HEK293T (cell line): ENCODE measurements at regions not wholly inside any gene's neighbourhood (a gene's known extent, or its start where the extent isn't known, plus 50 kb on each side); places are given as distances from the start of the nearest gene placed in this dataset.

Experiments used
- ARNT ChIP-seq: fragments of 450-650 bp; IDR thresholded peaks from 2 replicates; pipeline ENCODE4 v1.6.1; 2017; ENCODE audit warnings: mild to moderate bottlenecking
- BHLHE40 ChIP-seq: fragments of 450-650 bp; IDR thresholded peaks from 2 replicates; pipeline ENCODE4 v1.6.1; 2016; ENCODE audit warnings: mild to moderate bottlenecking, moderate library complexity, borderline replicate concordance
- CTBP1 ChIP-seq: fragments of 450-650 bp; IDR thresholded peaks from 2 replicates; pipeline ENCODE4 v1.6.1; 2016; ENCODE audit warnings: borderline replicate concordance
- FOXK2 ChIP-seq: fragments of 450-650 bp; IDR thresholded peaks from 2 replicates; pipeline ENCODE4 v1.6.1; 2016; ENCODE audit warnings: mild to moderate bottlenecking
- FOXM1 ChIP-seq: fragments of 450-650 bp; IDR thresholded peaks from 2 replicates; pipeline ENCODE4 v1.6.1; 2017; ENCODE audit warnings: mild to moderate bottlenecking, borderline replicate concordance
- HDGF ChIP-seq: fragments of 450-650 bp; IDR thresholded peaks from 2 replicates; pipeline ENCODE4 v1.6.1; 2017; ENCODE audit warnings: antibody characterized with exemption, borderline replicate concordance
- LEF1 ChIP-seq: fragments of 450-650 bp; IDR thresholded peaks from 2 replicates; pipeline ENCODE4 v1.6.1; 2017; ENCODE audit warnings: mild to moderate bottlenecking, borderline replicate concordance
- SP1 ChIP-seq: fragments of 450-650 bp; IDR thresholded peaks from 2 replicates; pipeline ENCODE4 v1.6.1; 2017
- TARDBP ChIP-seq: fragments of 450-650 bp; IDR thresholded peaks from 2 replicates; pipeline ENCODE4 v1.6.1; 2016

GRCh38 chr22:49081926-49082325, 745.7 kb downstream of the BRD1 start:
- TF ChIP-seq LEF1 (no peak), SP1 (no peak), ARNT (no peak), FOXK2 (no peak), CTBP1 (no peak), FOXM1 (no peak), HDGF (no peak), BHLHE40 (no peak), TARDBP (no peak)
